ENCODE measurements at regions not wholly inside any gene's neighbourhood (a gene's known extent, or its start where the extent isn't known, plus 50 kb on each side); places are given as distances from the start of the nearest gene placed in this dataset.

DNA sequence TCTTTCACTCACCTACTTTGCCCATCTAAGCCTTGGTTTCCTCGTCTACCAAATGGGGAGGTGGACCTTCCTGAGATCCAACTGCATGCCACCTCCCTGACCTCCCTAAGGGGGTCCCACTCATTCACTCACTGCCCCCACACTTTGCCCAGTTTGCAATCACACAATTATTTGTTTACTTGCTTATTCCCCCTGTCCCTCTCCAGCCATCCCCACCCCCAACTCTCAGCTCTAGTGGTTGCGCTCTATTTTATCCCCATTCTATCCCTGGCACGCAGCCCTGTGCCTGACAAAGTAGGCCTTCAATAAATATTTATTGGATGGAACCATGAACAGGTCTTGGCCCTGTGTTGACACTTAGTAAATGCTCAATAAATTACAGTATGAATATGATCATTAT, 130.8 kb upstream of the LARP1 start:
- TF ChIP-seq EP300 (IDR thresholded peaks at IDR 0.05; ENCODE audit: borderline replicate concordance) (no peak), CREB1 (IDR thresholded peaks at IDR 0.05; ENCODE audit: low read depth) (no peak)
- TF ChIP-seq, protein P1, sequence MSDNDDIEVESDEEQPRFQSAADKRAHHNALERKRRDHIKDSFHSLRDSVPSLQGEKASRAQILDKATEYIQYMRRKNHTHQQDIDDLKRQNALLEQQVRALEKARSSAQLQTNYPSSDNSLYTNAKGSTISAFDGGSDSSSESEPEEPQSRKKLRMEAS (IDR thresholded peaks at IDR 0.05) = no peak

DNA sequence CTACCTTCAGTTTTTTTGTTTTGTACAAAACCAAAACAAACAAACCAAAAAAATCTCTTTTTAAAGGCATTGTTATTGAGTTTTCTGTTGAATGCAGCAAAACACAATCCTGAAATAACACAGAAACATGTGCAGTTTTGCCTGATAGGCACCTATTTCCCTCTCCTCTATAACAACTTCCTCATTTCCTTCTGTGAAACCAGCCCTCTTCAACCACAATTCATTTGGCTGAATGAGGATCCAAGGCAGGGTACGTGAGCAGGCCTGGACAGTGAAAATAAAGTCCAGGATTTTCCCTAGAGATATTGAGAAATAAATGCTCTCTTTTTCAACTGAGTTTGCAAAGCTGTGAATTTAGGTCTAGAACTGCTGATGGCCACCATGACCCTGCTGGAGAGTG, 134.8 kb upstream of the LARP1 start:
- TF ChIP-seq ZBTB7A (IDR thresholded peaks at IDR 0.05; ENCODE audit: low read depth) (no peak), CREB1 (IDR thresholded peaks at IDR 0.05; ENCODE audit: low read depth) (no peak), EGR1 (IDR thresholded peaks at IDR 0.05) (no peak), TAF1 (IDR thresholded peaks at IDR 0.05; ENCODE audit: low read depth) (no peak), EP300 (IDR thresholded peaks at IDR 0.05; ENCODE audit: borderline replicate concordance) (no peak), RAD21 (IDR thresholded peaks at IDR 0.05; ENCODE audit: low read depth) (no peak)
- TF ChIP-seq, protein P1 (IDR thresholded peaks at IDR 0.05) = no peak
- TF ChIP-seq, protein P2, sequence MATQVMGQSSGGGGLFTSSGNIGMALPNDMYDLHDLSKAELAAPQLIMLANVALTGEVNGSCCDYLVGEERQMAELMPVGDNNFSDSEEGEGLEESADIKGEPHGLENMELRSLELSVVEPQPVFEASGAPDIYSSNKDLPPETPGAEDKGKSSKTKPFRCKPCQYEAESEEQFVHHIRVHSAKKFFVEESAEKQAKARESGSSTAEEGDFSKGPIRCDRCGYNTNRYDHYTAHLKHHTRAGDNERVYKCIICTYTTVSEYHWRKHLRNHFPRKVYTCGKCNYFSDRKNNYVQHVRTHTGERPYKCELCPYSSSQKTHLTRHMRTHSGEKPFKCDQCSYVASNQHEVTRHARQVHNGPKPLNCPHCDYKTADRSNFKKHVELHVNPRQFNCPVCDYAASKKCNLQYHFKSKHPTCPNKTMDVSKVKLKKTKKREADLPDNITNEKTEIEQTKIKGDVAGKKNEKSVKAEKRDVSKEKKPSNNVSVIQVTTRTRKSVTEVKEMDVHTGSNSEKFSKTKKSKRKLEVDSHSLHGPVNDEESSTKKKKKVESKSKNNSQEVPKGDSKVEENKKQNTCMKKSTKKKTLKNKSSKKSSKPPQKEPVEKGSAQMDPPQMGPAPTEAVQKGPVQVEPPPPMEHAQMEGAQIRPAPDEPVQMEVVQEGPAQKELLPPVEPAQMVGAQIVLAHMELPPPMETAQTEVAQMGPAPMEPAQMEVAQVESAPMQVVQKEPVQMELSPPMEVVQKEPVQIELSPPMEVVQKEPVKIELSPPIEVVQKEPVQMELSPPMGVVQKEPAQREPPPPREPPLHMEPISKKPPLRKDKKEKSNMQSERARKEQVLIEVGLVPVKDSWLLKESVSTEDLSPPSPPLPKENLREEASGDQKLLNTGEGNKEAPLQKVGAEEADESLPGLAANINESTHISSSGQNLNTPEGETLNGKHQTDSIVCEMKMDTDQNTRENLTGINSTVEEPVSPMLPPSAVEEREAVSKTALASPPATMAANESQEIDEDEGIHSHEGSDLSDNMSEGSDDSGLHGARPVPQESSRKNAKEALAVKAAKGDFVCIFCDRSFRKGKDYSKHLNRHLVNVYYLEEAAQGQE (IDR thresholded peaks at IDR 0.05; ENCODE audit: low read depth) = no peak
- TF ChIP-seq, protein P3, sequence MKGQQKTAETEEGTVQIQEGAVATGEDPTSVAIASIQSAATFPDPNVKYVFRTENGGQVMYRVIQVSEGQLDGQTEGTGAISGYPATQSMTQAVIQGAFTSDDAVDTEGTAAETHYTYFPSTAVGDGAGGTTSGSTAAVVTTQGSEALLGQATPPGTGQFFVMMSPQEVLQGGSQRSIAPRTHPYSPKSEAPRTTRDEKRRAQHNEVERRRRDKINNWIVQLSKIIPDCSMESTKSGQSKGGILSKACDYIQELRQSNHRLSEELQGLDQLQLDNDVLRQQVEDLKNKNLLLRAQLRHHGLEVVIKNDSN (IDR thresholded peaks at IDR 0.05) = no peak

DNA sequence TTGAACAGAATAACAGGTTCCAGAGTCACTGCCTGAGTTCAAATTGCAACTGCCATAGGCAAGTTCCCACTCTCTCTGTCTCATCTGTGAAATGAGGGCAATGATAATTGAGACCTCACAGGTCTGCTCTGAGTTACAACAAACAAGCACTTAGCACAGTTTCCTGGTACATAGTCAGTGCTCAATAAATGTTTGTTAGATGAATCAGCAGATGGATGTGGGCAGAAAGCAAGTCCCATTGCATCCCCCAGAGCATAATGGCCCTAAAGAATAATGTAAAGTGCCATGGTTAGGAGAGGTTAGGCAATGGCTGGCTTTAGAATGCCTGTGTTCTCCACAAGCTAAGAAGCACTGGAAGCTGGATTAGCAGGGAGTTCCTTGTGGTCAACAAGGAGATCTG, 136.5 kb upstream of the LARP1 start:
- TF ChIP-seq EP300 (IDR thresholded peaks at IDR 0.05; ENCODE audit: borderline replicate concordance) (no peak), EGR1 (IDR thresholded peaks at IDR 0.05) (no peak), CREB1 (IDR thresholded peaks at IDR 0.05; ENCODE audit: low read depth) (no peak), NFIC (IDR thresholded peaks at IDR 0.05) (no peak), TCF12 (IDR thresholded peaks at IDR 0.05; ENCODE audit: low read depth) (no peak), CEBPB (IDR thresholded peaks at IDR 0.05) (no peak), RAD21 (IDR thresholded peaks at IDR 0.05; ENCODE audit: low read depth) (no peak), TEAD4 (IDR thresholded peaks at IDR 0.05) (no peak), FOXM1 (IDR thresholded peaks at IDR 0.05; ENCODE audit: borderline replicate concordance, low read depth) (no peak), TAF1 (IDR thresholded peaks at IDR 0.05; ENCODE audit: low read depth) (no peak), YY1 (IDR thresholded peaks at IDR 0.05; ENCODE audit: low read depth) (no peak), ZBTB7A (IDR thresholded peaks at IDR 0.05; ENCODE audit: low read depth) (no peak)
- TF ChIP-seq, protein P1 (IDR thresholded peaks at IDR 0.05) = no peak
- TF ChIP-seq, protein P3 (IDR thresholded peaks at IDR 0.05) = no peak
- TF ChIP-seq, protein P2 (IDR thresholded peaks at IDR 0.05; ENCODE audit: low read depth) = no peak

DNA sequence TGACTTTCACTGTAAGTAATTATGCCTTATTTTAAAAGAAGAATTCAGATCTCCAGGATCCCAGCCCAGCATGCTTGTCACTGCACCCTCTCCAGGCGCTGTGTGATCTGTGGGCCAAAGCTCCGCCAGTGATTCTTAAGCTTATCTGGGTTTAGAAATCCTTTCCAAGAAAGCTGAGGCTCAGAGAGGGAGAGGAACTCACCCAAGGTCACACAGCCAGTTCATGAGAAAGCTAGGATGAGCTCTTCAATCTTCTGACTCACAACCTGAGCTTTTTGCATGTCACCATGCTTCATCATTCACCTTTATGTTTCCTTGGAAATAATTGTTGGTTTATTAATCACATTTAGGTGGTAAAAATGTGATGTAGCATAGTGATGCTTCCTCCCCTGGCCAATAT, 136.6 kb upstream of the HAND1 start:
- TF ChIP-seq CEBPB (IDR thresholded peaks at IDR 0.05) (no peak), ZBTB7A (IDR thresholded peaks at IDR 0.05; ENCODE audit: low read depth) (no peak), TAF1 (IDR thresholded peaks at IDR 0.05; ENCODE audit: low read depth) (no peak), YY1 (IDR thresholded peaks at IDR 0.05; ENCODE audit: low read depth) (no peak), CREB1 (IDR thresholded peaks at IDR 0.05; ENCODE audit: low read depth) (no peak), EP300 (IDR thresholded peaks at IDR 0.05; ENCODE audit: borderline replicate concordance) (no peak), TCF12 (IDR thresholded peaks at IDR 0.05; ENCODE audit: low read depth) (no peak), RAD21 (IDR thresholded peaks at IDR 0.05; ENCODE audit: low read depth) (no peak), NFIC (IDR thresholded peaks at IDR 0.05) (no peak), EGR1 (IDR thresholded peaks at IDR 0.05) (no peak), TEAD4 (IDR thresholded peaks at IDR 0.05) (no peak), FOXM1 (IDR thresholded peaks at IDR 0.05; ENCODE audit: borderline replicate concordance, low read depth) (no peak)
- TF ChIP-seq, protein P3 (IDR thresholded peaks at IDR 0.05) = no peak
- TF ChIP-seq, protein P2 (IDR thresholded peaks at IDR 0.05; ENCODE audit: low read depth) = no peak
- TF ChIP-seq, protein P1 (IDR thresholded peaks at IDR 0.05) = no peak
